Stimulated activated CD4-positive, alpha-beta T cell treated with anti-CD3 and anti-CD28 coated beads, Interleukin-1b, Interleukin-23, amount 100 ng/mL, for 1 hour (primary cell): ENCODE measurements at regions not wholly inside any gene's neighbourhood (a gene's known extent, or its start where the extent isn't known, plus 50 kb on each side); places are given as distances from the start of the nearest gene placed in this dataset.
"Not testable (repeated sequence)": the region's sequence is repeated elsewhere in the genome, so short reads cannot be mapped to it uniquely, and the experiment has no call there.

Experiments
- DNase-seq, 2 donors: peaks; one replicate each; pipeline ENCODE4 v3.0.0-alpha.2; 2020; ENCODE audit warnings: low read depth in 2 of 2

DNA sequence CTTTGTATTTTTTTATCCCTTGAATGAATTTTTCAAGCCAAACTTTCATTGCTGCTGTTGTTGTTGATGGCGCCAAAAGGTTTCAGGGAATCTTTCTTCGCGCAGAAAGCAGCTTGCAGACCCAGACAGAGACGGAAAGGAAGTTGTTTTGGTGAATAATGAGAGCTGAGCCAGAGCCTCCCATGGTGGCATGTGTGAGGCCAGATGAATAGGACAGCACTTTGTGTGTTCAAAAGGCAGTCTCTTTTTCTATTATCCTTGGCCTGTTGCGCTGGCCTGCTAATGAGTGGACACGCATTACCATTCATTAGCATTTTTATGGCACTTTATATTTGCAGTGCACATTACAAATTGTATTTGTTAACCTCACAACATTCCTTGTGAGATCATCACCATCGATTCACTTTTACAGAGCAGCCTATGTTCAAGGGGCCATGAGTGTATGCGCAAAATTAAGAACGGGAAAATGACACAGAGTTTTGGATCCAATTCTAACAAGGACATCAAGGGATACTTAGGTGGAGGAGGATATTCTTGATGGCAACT, 754.7 kb downstream of the BCL11A start:
- no peak for DNase-seq

DNA sequence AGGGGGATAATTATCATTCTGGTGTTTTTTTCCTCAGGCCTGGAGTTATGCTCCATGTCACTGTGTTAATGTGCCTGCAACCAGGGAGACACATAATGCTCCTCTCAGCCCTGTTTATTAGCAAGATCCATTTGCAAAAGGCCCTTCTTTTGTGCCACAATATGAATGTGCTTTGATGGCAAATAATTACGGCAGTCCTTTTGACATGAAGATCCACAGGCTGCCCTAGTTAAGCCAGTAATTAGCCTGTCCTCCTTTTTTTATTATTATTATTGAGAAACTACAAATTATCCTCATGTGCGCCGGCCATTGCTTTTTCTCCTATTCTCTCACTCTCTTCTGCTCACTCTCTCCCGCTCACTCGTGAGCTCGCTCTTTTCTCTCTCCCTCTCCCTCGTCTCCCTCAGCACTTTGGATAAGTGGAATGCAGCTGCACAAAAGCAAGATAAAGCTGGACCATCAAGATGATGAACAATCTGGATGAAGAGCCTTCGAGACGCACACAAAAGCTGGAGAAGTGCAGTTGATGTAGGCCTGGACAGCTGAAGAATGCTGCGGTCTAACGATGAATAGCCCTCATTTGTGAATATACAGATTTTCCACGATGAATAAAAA, 762.3 kb downstream of the BCL11A start:
- DNase-seq = no peak

DNA sequence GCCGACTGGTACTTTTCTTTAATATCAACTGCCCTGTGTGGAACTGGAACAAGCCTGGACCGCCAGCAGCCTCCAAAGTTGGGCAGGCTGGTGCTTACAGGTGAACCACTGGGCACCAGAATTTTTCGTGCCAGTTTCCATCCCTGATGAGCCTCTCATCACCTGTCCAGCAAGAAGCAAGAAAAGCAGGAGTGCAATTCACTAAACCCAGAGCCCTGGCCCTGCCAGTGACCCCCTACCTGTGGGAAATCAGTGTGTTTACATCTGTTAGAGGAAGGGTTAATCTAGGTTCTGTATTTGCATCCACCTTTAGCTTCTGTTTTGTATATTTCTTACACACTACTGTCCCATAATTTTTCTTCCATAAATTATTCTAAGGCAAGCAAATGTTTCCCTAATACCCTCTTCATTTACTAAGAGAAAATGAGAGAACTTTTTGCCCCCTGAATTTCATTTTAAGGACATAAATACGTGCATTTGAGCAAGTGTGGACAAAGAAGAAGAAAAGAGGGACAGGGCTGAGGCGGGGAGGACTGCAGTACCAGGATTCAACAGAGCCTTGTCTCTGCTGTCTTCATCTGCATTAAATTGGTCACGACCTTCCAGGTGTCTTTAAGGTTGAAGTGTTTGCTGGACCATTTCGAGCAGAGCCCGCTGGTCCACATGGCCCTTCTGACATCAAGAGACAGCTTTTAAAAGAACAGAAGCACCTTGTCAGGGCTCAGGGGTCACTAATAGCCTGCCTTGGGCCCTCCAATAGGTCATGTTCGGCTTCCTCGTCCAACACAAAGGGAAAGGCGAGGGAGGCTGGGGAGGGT, 763.1 kb downstream of the BCL11A start:
- no peak for DNase-seq

DNA sequence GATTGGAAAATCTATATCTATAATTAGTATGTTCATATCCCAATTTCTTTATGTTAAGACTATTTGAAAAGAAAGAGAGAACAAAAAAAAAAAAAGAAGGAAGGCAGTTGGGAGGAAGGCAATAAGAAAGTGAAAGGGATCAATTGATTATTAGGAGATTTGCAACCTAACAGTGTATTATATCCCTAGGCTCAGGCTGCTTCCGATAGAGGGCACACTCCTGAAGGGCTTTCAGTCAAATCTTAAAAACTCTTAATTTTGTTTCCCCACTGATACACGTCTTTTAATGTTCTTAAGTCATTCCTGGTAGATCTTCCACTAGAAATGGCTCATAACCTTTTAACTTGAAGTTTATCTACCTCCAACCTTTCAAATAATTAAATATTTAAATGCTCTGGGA, 763.9 kb downstream of the BCL11A start:
- no peak for DNase-seq

DNA sequence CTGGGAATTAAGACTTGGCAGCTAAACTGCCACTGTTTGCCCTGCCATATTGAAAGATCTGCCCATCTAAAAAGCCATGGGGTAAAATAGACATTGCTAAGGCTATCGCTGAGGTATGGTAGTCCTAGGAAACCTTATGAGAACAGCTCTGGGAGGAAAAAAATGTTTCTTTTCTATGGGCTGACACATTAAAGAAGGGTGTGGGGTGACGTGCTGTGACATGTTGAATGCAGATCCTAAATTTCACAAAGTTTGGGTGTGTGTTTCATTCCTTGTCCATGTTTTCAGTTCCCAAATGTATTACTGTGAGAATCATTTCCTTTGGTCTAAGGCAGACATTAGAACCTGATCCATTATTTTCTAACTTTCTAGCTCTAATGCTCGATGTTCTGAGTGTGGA, 766.4 kb downstream of the BCL11A start:
- DNase-seq = no peak

DNA sequence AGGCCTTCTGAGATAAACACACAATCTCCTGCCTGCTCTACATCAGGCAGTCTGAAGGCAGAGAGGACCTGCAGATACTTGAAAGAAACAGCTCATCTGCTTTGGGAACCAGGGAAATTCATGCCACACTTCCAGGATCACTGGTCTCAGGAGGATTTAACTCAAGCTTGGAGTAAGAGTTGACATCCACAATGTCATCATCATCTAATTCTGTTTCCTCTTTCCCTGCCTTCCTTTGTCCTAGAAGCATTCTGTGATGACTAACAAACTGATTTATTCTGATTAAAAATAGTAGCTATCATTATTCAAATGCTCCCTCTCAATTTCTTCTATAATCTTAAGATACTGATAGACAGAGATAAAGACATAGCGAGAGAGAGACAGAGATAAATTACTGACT, 766.8 kb downstream of the BCL11A start:
- no peak for DNase-seq

DNA sequence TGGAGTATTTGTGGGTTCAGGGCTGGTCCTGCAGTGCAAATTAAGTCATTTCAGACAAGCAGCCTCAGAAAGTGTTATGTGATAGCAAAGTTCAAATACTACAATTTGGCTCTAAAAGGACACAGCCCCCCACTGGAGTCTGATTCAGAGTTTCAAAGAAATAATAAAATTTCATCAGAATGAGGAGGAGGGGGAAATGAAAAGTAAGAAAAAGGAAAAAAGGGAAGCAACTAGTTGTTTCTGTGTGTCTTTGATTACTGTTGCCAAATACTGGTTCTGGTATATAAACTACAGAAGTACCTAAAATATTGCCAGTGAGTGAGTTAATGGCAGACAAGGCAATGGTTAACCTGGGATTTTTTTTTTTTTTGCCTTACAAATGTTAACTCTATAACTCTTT, 773.9 kb downstream of the BCL11A start:
- no peak for DNase-seq

DNA sequence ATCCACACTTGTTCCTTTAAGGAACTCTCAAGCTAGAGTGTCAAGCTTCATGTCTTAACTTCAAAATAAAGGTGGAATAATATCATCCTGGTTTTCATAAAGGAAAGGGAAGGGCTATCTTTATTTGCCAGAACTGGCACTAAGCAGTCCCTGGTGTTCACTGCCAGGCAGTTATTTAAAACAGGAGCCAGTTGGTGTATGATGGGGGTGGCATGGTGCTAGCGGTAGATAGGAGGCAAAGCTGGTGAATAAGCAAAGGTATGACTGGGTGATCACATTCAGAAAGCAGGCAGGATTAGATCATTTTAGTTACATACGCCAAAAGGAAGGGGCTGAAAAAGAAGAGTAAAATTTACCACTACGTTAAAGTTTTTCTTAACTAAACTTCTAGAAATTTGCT, 776.3 kb downstream of the BCL11A start:
- no peak for DNase-seq

DNA sequence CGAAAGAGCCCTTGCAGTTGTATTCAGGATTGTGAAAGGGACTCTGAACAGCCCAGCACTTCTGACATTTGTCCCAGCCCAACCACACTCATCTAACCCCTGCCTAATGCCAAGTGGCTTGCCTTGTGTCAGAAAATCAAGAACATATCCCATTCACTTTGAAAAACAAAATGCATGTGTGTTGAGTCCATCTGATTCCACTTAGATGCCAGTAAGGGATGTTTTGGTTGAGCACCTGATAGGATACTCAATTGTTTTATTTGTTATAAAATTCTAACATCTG, 776.8 kb downstream of the BCL11A start:
- DNase-seq = no peak

DNA sequence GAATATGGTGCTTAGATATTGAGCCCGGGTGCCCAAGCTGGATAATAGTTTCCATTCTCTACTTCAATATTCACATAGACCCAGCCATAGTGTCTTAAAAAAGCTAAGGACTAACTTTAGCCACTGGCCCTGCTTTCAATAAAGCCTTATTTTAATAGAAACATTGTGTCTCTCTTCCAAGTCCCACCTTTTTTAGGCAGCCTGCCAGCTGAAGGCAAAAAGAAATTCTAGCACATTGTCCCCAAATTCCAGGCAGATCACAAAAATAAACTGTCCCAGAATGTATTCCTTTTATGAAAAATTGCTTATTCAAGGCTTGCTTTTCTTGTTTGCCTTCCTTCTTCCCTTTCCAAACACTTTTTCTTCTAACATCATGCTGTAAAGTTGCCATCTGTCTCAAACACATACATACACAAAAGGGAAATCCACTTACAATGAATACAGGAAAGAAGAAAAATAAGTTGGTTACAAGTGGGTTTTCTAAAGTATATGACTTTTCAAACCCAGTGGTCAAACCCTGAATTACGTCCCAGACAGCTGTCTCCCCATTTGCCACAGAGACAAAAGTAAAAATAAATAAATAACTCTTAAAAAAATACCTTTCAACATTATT, 778.5 kb downstream of the BCL11A start:
- no peak for DNase-seq

DNA sequence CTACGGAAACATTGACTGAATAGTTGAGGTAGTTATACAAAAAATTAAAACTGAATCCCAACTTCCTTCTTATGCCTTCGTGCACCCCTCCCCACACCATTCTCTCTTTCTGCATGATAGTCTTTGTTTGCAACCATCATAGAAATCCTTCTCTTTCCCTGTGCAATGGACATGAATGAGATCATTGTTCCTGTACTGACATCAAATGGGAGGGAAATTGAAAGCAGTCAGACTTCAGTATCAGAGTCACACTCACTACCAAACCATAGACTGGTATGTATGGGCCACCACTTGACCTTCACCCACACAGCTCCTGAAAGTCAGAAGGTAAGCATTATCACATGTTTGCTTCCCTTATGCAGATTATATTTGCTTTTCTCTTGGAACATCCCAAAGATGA, 782.8 kb downstream of the BCL11A start:
- no peak for DNase-seq

DNA sequence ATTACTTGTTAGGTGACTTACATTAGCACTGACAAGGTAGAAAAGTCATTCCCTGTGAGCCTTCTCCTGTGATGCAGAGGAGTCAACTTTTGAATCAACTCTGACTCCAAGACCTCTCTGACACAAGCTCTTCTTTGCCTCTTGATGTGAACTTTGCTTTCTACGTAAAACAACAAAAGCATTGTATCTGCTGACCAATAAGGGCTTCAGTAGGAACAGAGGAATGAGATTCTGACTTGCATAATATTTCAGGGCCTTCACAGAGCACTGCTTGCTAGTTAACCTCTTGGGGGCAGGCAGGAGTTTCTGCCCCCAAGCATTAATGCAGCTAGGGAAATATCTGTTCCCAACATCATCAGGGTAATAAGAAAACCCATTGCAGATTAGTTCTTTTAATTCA, 791.5 kb downstream of the BCL11A start:
- no peak for DNase-seq

DNA sequence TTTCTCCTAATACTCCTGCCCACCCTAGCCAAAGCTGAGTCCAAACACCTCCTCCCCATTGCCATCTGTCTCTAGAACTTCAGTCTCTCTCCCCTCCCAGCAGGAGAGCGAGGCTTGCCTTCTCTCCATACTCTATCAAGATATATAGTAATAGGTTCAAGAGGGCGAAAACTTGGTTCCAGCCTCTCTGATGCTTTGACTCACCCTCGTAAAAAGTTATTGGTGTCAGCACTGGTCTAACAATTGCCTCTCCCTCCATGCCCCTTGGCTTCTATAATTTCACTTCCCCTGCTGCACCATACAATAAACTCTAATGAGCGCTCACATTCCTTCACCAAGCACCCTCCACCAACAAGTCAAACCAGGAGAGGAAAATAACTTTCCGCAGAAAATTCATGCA, 797.3 kb downstream of the BCL11A start:
- no peak for DNase-seq

DNA sequence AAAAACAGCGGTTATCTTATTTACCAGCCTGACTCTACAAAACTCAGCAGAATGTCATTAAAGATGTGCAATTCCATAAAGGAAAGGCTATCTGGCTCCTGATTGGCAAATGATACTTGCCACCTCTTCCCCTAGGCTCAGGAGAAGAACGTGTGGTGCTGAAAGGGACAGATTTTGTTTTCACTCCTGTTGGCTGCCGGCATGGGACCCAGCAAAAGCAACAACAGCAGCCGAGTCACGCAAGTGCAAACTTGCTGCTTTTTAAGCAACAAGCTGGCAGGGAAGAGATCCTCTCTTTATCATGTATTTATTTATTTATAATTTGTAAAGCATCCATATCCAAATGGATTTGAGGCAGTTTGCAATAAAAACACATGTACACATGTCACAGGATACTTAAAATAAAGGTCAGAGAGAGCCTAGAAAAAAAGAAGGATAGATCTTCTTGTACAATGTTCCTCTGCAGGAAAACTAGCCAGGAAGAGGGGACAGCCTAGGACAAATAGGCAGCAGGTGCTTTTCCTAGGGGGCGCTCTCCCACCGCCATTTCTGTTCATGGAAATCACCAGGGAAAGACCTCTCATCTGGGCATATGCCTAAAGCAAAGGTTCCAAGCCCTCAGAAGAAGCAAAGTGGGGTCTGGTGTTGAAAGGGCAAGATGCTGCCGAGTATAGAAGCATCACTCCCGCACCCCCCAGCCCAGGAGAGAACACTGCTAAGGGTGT, 799.3 kb downstream of the BCL11A start:
- no peak for DNase-seq

DNA sequence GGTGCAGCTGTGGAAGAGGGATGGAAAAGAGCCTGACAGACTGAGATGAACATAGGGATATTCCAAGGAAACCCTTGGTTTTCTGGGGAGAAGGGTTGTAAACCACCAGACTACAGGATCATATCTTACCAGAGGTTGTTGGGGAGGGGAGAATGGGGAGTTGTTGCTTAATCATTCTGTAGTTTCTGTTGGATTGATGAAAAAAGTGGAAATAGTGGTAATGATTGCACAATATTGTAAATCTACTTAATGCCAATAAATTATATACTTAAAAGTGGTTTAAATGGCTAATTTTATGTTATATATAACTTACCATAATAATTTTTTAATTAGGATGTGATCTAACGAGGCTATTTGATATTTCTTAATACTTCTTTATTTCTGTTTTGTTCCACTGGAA, 800.9 kb downstream of the BCL11A start:
- no peak for DNase-seq

DNA sequence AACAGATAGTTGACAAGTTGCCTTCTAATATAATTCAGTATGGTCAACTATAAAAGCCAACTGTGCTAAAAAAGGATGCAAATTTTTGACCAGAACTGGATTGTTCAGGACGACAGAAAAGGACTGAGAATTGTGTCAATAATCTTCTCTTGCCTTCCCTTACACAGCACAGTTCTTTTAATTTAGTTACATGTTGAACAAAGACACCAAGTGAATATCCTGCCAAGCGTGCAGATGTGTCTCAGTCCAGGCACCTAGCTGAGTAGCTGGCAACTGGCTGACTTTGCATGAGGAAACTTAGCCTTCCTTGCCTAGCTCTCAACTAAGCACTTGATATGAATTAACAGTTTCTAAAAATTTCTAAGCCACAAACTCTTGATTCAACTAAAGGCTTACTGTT, 801.4 kb downstream of the BCL11A start:
- DNase-seq = no peak

DNA sequence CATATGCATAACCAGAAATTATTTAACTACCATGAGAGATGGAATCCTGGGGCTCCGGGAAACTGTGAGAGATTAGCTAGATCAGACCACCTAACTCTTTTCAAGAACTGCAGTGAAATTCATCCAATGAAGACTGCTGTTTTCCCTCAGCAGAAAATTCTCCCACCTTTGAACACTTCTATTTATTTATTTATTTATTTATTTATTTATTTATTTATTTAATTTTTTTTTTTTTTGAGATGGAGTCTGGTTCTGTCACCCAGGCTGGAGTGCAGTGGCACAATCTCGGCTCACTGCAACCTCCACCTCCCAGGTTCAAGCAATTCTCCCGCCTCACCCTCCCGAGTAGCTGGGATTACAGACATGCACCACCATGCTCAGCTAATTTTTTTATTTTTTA, 802.2 kb downstream of the BCL11A start:
- not testable (repeated sequence) for DNase-seq

DNA sequence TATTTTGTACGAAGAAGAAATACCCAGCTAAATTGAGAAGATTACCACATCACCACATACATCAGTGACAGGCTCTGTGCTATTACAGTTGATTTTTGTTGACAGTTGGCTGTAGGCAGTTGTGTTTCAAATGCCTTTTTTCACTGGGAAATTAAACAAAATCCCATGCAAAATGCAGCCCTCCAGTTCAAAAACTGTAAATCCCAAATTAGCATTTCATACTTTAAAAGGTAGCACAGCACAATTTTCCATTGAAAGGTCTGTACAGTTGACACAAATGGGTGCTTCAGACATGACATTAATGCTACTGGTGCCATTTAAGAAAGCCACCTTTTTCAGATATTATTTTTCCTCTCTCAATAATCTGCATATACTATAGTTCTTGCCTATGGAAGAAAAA, 807.2 kb downstream of the BCL11A start:
- DNase-seq = no peak

DNA sequence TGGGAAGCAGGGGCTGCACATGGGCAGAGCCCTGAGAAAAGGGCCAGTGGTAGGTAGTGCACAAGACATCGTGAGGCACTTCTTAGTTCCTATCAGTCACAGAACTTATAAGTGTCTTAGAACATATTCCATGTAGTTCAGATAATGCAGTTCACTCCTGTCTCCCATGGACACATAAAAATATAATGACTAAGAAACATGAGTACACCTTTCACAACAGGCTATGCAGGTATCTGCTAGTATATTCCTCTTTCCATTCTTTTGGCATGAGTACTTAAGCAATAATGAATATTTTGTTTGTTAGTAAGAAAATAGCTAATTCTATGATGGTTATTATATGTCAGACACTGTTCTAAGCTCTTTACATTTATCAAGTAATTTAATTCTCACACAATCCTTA, 808.4 kb downstream of the BCL11A start:
- DNase-seq = no peak

DNA sequence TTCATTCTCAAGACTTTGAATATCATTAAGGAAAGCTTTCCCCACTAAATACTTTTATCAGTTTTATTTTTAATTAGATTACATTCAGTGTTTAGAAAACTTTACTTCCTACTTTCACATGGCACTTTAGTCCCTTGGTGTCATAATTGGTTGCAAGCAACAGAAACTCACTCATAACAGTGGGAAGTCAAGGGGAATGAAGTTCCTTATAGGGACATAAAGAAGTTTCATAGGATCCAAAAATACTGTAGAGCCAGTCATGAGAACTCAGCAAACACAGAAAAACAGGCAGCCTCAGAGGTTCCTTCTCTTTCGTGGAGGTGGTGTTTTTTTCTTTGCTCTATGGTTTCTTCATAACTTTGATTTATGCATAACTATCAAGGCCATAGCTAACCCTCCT, 809.0 kb downstream of the BCL11A start:
- DNase-seq = no peak

DNA sequence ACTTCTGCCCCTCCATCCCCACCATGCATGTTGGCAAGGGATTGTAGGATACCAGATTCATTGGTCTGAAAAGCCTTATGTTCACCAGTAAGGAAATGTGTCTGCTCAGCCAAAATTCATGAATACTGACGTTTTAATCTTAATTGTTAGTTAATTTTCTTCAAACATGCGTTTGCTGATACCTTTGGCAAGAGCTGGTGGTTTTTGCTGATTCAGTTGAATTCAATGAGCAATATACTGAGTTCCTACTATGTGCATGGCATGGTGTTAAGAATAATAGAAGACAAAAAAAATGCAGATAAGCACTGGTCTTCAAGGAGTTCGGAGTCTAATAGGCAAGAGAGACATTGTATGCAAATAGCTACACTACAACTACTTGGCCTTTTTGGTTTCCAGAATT, 811.6 kb downstream of the BCL11A start:
- no peak for DNase-seq

DNA sequence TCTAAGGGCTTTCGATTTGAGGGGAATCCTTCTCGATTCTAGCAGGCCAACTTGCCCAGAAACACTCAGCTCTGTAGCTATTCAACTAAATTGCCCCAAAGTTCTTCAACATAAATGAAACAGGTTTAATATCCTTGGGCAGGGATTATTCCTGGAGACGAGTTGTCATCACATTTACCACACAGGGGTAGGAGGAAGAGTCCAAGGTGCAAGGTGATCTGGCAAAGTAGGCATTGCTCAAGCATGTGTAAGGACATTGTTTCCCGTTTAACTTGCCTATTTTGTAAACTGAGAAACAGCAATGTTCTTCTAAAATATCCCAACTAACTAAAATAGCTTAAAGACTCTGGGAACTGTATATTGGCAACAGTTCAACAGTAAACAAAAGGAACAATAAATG, 814.3 kb downstream of the BCL11A start:
- DNase-seq = no peak

DNA sequence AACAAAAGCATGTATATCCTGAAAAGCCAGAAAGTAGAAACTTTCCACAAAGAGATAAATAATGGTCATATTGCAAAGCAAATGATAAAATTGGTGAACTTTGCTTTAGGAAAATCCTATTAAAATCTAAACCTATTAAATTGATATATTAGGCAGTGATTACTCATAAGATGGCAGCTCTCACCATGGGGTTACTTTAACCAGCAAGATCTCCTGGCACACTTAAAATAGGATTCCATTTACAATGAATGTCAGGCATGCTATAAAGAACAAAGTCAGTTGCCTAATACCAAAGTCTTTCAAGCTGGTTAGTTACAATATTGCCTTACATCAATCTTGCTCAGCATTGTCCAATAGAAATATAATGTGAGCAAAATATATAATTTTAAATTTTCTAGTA, 816.2 kb downstream of the BCL11A start:
- DNase-seq = no peak
